ENCODE measurements at regions not wholly inside any gene's neighbourhood (a gene's known extent, or its start where the extent isn't known, plus 50 kb on each side); places are given as distances from the start of the nearest gene placed in this dataset.
A peak's percentile ranks its signal among the peaks of the same experiment; 100 is the strongest.
"Not testable (repeated sequence)": the region's sequence is repeated elsewhere in the genome, so short reads cannot be mapped to it uniquely, and the experiment has no call there.

- DNase-seq (ENCODE audit: low spot score), result no peak
These were observed 103.7 kb upstream of the MNS1 start for GRCh38 chr15:56568466-56569167.

GRCh38 chr15:56557415-56557814, 92.5 kb upstream of the MNS1 start:
- DNase-seq (ENCODE audit: low spot score), result no peak

- no peak for DNase-seq (ENCODE audit: low spot score)
These were observed 88.5 kb upstream of the MNS1 start for GRCh38 chr15:56553486-56553885.

GRCh38 chr15:56552659-56553058, 87.7 kb upstream of the MNS1 start:
- no peak for DNase-seq (ENCODE audit: low spot score)

GRCh38 chr15:56540570-56540969, 75.6 kb upstream of the MNS1 start:
- not testable (repeated sequence) for DNase-seq (ENCODE audit: low spot score)

- not testable (repeated sequence) for DNase-seq (ENCODE audit: low spot score)
These were observed 75.2 kb upstream of the MNS1 start for GRCh38 chr15:56540157-56540556.

- no peak for DNase-seq (ENCODE audit: low spot score)
These were observed 74.1 kb upstream of the MNS1 start for GRCh38 chr15:56538901-56539545.

- DNase-seq (ENCODE audit: low spot score), result no peak
These were observed 72.9 kb upstream of the MNS1 start for GRCh38 chr15:56537881-56538280.

GRCh38 chr15:56534728-56535127, 69.8 kb upstream of the MNS1 start:
- DNase-seq (ENCODE audit: low spot score), result no peak

- no peak for DNase-seq (ENCODE audit: low spot score)
These were observed 68.9 kb upstream of the MNS1 start for GRCh38 chr15:56533731-56534403.

GRCh38 chr15:56532721-56533460, 68.0 kb upstream of the MNS1 start:
- no peak for DNase-seq (ENCODE audit: low spot score)

- DNase-seq (ENCODE audit: low spot score), result no peak
These were observed 65.2 kb upstream of the MNS1 start for GRCh38 chr15:56530157-56530556.

- no peak for DNase-seq (ENCODE audit: low spot score)
These were observed 63.2 kb upstream of the MNS1 start for GRCh38 chr15:56528136-56528535.

- DNase-seq (ENCODE audit: low spot score), result peak; percentile 77
These were observed 60.0 kb upstream of the MNS1 start for GRCh38 chr15:56524915-56525314.

- peak; percentile 4 for DNase-seq (ENCODE audit: low spot score)
These were observed 58.6 kb upstream of the MNS1 start for GRCh38 chr15:56523521-56523920.

GRCh38 chr15:56519000-56519399, 54.1 kb upstream of the MNS1 start:
- no peak for DNase-seq (ENCODE audit: low spot score)

Data from kidney tubule cell (primary cell).